HCT116 (cell line): ENCODE measurements at regions not wholly inside any gene's neighbourhood (a gene's known extent, or its start where the extent isn't known, plus 50 kb on each side); places are given as distances from the start of the nearest gene placed in this dataset.

ENCODE experiments used
- ATAC-seq: fragments of 200-7000 bp; cut with Tn5 transposase; 2 replicates; pipeline ENCODE4 v1.9.1; 2020; ENCODE audit warnings: mild to moderate bottlenecking, moderate library complexity
- BruUV-seq: library from RNA; stranded (reverse); fragments of 400-500 nt; replicated peaks from 2 replicates; lab custom pipeline; 2021; lab: Mats Ljungman, UMichigan
- CTCF ChIA-PET: fragments of 300-600 bp; sonication (Branson Sonifier 250); formaldehyde crosslinking; loops from one replicate; lab custom pipeline; 2021; ENCODE audit warnings: antibody characterized with exemption; lab: Charles Lee
- POLR2A ChIA-PET: fragments of 300-600, 350-600 bp; sonication (Branson Sonifier 250); formaldehyde crosslinking; loops from one replicate; lab custom pipeline; 2021; ENCODE audit warnings: antibody characterized with exemption; lab: Charles Lee
- RAD21 ChIA-PET, 2 experiments: fragments of 300-600 bp; sonication (Branson Sonifier 250); formaldehyde crosslinking; loops; one replicate each; lab custom pipeline; 2023; ENCODE audit warnings: low total read pairs in 2 of 2; ENCODE audit not compliant: uncharacterized antibody in 2 of 2, unreplicated experiment in 2 of 2, low non-redundant PET in 1 of 2; lab: Charles Lee
- DNase-seq: peaks from one replicate; pipeline ENCODE4 v3.0.0-alpha.2; 2010; ENCODE audit warnings: low read depth, low spot score
- H2AFZ ChIP-seq: fragments of 200-600 bp; shearing (Covaris generic), sonication (generic); 2 replicates; pipeline ENCODE4 v1.6.1; 2017; ENCODE audit warnings: low read depth, mixed run types, mixed read lengths, antibody characterized with exemption, low read length; ENCODE audit not compliant: poor library complexity, severe bottlenecking
- H3K27ac ChIP-seq: 2 replicates; pipeline ENCODE4 v1.5.1; 2012; ENCODE audit warnings: low read depth, low read length
- H3K27me3 ChIP-seq: fragments of 200-600 bp; sonication (generic); 2 replicates; pipeline ENCODE4 v1.6.1; 2016; ENCODE audit warnings: mixed run types, low read length, mixed read lengths; ENCODE audit not compliant: insufficient read depth
- H3K36me3 ChIP-seq, 2 experiments: fragments of 200-500 bp in 1 of 2; fragments of 200-600 bp in 1 of 2; sonication (Bioruptor generic) in 1 of 2; sonication (generic) in 1 of 2; 2 replicates each; pipeline versions ENCODE4 v1.5.1 to v1.6.1; 2014 to 2016; ENCODE audit warnings: low read length in 2 of 2, inconsistent platforms in 1 of 2, mixed read lengths in 1 of 2, mixed run types in 1 of 2; ENCODE audit not compliant: insufficient read depth in 2 of 2, control insufficient read depth in 1 of 2
- H3K4me1 ChIP-seq, 2 experiments: fragments of 200-600 bp in 1 of 2; sonication (generic) in 1 of 2; 2 replicates each; pipeline versions ENCODE4 v1.5.1 to v1.6.1; 2012 to 2017; ENCODE audit warnings: low read length in 2 of 2, inconsistent platforms in 1 of 2, mild to moderate bottlenecking in 1 of 2, mixed read lengths in 1 of 2, mixed run types in 1 of 2, moderate library complexity in 1 of 2; ENCODE audit not compliant: insufficient read depth in 2 of 2, control insufficient read depth in 1 of 2
- H3K4me2 ChIP-seq: fragments of 200-600 bp; sonication (generic); 2 replicates; pipeline ENCODE4 v1.6.1; 2017; ENCODE audit warnings: mixed run types, low read length, mixed read lengths
- H3K4me3 ChIP-seq, 2 experiments: fragments of 200-600 bp in 1 of 2; sonication (generic) in 1 of 2; replicated peaks in 1 of 2; 2 replicates each; pipeline ENCODE4 v1.5.1; 2011 to 2016; ENCODE audit warnings: low read length in 2 of 2, control low read depth in 1 of 2, low read depth in 1 of 2, mild to moderate bottlenecking in 1 of 2, mixed read lengths in 1 of 2, mixed run types in 1 of 2
- H3K79me2 ChIP-seq: fragments of 200-600 bp; sonication (generic); 2 replicates; pipeline ENCODE4 v1.6.1; 2017; ENCODE audit warnings: mild to moderate bottlenecking, mixed run types, low read length, moderate library complexity, mixed read lengths; ENCODE audit not compliant: insufficient read depth
- H3K9ac ChIP-seq: fragments of 200-600 bp; sonication (generic); 2 replicates; pipeline ENCODE4 v1.6.1; 2016; ENCODE audit warnings: low read length, mixed read lengths
- H3K9me2 ChIP-seq: fragments of 200-600 bp; sonication (generic), shearing (Covaris generic); 2 replicates; pipeline ENCODE4 v1.6.1; 2017; ENCODE audit warnings: mixed run types, mild to moderate bottlenecking, moderate library complexity; ENCODE audit not compliant: insufficient read depth
- H3K9me3 ChIP-seq, 2 experiments: fragments of 200-500 bp in 1 of 2; fragments of 200-600 bp in 1 of 2; sonication (Bioruptor generic) in 1 of 2; sonication (generic) in 1 of 2; 2 replicates each; pipeline ENCODE4 v1.6.1; 2014 to 2017; ENCODE audit warnings: low read length in 2 of 2, mixed read lengths in 2 of 2, inconsistent platforms in 1 of 2, low read depth in 1 of 2, mild to moderate bottlenecking in 1 of 2, mixed run types in 1 of 2, moderate library complexity in 1 of 2; ENCODE audit not compliant: control insufficient read depth in 1 of 2, insufficient read depth in 1 of 2
- H4K20me1 ChIP-seq: fragments of 200-600 bp; sonication (generic), shearing (Covaris generic); 2 replicates; pipeline ENCODE4 v1.6.1; 2017; ENCODE audit warnings: mixed run types, mild to moderate bottlenecking, moderate library complexity; ENCODE audit not compliant: insufficient read depth
- CBX3 ChIP-seq: IDR thresholded peaks from 2 replicates; pipeline ENCODE4 v1.6.1; 2012; ENCODE audit warnings: low read depth
- SIN3A ChIP-seq: IDR thresholded peaks from 2 replicates; pipeline ENCODE4 v1.6.1; 2012; ENCODE audit warnings: low read depth
- SP1 ChIP-seq: IDR thresholded peaks from 2 replicates; pipeline ENCODE4 v1.6.1; 2012; ENCODE audit warnings: low read depth
- TCF7L2 ChIP-seq: IDR thresholded peaks from 2 replicates; pipeline ENCODE4 v1.7.0; 2011; ENCODE audit warnings: borderline replicate concordance, inconsistent platforms; ENCODE audit not compliant: insufficient read depth, insufficient read length; ENCODE audit errors: extremely low read depth
- ZBTB33 ChIP-seq: IDR thresholded peaks from 2 replicates; pipeline ENCODE4 v1.6.1; 2011; ENCODE audit warnings: mild to moderate bottlenecking, low read length, moderate library complexity; ENCODE audit not compliant: insufficient replicate concordance; ENCODE audit errors: extremely low read depth
- ZFX ChIP-seq: fragments of 450-650 bp; IDR thresholded peaks from 2 replicates; pipeline ENCODE4 v1.6.1; 2017
- intact Hi-C: fragments of 100-400 bp; cut with micrococcal nuclease; formaldehyde crosslinking; loops from 2 replicates; pipeline ENCODE4 v1.10.0; 2022

DNA sequence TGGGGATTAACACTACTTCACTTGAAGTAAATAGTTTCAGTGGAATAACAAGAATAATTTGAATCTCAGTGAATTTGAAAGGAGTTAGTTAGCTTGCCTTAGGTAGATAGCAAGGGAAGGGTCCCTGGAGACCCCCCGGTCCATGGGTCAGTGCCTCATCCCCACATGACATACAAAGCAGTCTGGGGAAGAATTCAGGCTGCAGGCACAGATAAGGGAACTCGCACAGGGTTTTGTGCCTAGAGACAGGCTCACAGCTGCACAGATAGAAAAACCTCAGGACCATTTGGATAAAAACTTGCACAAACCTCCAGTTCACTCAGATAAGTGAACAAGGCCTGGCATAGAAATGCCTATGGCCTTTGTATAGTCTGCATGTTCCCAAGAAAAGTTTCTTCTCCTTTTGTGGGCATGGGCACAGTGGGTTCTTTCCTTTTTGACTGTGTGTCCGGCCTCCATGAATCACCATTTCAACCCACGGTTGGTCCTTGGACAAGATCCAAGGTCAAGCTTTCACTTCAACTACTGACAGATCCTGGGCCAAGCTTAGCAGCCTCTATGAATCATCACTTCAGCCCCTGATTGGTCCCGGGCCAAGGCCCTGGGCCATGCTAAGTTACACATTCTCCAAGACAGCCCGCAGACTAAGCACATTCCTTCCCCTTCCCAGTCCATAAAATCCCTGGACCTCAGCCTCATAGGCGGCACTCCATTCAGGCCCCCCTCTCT, 108.3 kb upstream of the KLHL4 start:
- no peaks in the 10 kb centered on the region for H3K9me3 ChIP-seq
- BruUV-seq, result no TSS peak
- H4K20me1 ChIP-seq, result no peaks in the 10 kb centered on the region
- H3K4me1 ChIP-seq, result no peaks in the 10 kb centered on the region
- RAD21 ChIA-PET, result no interaction called here
- no peaks in the 10 kb centered on the region for H3K36me3 ChIP-seq
- no peak for DNase-seq
- H2AFZ ChIP-seq, result no peak overlapping the region
- no peaks in the 10 kb centered on the region for H3K9me2 ChIP-seq
- TF ChIP-seq TCF7L2 (peak; percentile 89), CBX3 (no peak)
- TF ChIP-seq, all 23 proteins: peak for 1
- Histone ChIP-seq H3K27me3 (no peaks in the 10 kb centered on the region), H3K9ac (no peak overlapping the region), H3K79me2 (no peaks in the 10 kb centered on the region), H3K4me2 (no peak overlapping the region), H3K4me3 (no peak overlapping the region), H3K27ac (no peak overlapping the region)
- ChIA-PET POLR2A (no interaction called here), CTCF (no interaction called here)
- ATAC-seq, result no peak
- intact Hi-C loops, result no loop called here

- no peak for TF ChIP-seq ZBTB33
- TF ChIP-seq ZFX, result no peak
- no peak for TF ChIP-seq SIN3A
- TF ChIP-seq SP1, result no peak
- no TSS peak for BruUV-seq
- H3K9ac ChIP-seq, result no peak overlapping the region
- no peaks in the 10 kb centered on the region for H3K79me2 ChIP-seq
- DNase-seq (no peak), ATAC-seq (no peak)
- no peak overlapping the region for H3K4me3 ChIP-seq
- POLR2A ChIA-PET, result no interaction called here
- intact Hi-C loops, result no loop called here
- no peaks in the 10 kb centered on the region for H3K36me3 ChIP-seq
- no peaks in the 10 kb centered on the region for H3K9me2 ChIP-seq
- H4K20me1 ChIP-seq, result no peaks in the 10 kb centered on the region
- no peaks in the 10 kb centered on the region; a peak in 1 of 4 replicates for H3K9me3 ChIP-seq
- no peak overlapping the region for H3K27ac ChIP-seq
- RAD21 ChIA-PET, result no interaction called here
- H3K4me2 ChIP-seq, result no peak overlapping the region
- CTCF ChIA-PET, result no interaction called here
- H3K4me1 ChIP-seq, result no peaks in the 10 kb centered on the region
- H3K27me3 ChIP-seq, result no peaks in the 10 kb centered on the region
- H2AFZ ChIP-seq, result no peak overlapping the region
Observed at GRCh38 chrX:87425618-87426017, 92.0 kb upstream of the KLHL4 start.
